HFFc6 (cell line): ENCODE measurements at regions not wholly inside any gene's neighbourhood (a gene's known extent, or its start where the extent isn't known, plus 50 kb on each side); places are given as distances from the start of the nearest gene placed in this dataset.

Experiments used
- DNase-seq: peaks from one replicate; pipeline ENCODE4 v3.0.0-alpha.2; 2018
- H3K27ac Mint-ChIP-seq: 2 replicates; pipeline ENCODE4 v1.8.0; 2020; ENCODE audit warnings: mild to moderate bottlenecking, mixed read lengths
- H3K27me3 Mint-ChIP-seq: 2 replicates; pipeline ENCODE4 v1.8.0; 2021; ENCODE audit warnings: mild to moderate bottlenecking, moderate library complexity, mixed read lengths; ENCODE audit not compliant: insufficient read depth
- H3K36me3 Mint-ChIP-seq: 2 replicates; pipeline ENCODE4 v1.8.0; 2021; ENCODE audit warnings: low read depth, mixed read lengths
- H3K4me1 Mint-ChIP-seq: 2 replicates; pipeline ENCODE4 v1.8.0; 2020; ENCODE audit warnings: low read depth, mixed read lengths
- H3K4me3 Mint-ChIP-seq: 2 replicates; pipeline ENCODE4 v1.8.0; 2020; ENCODE audit warnings: mild to moderate bottlenecking, moderate library complexity, mixed read lengths
- H3K9me3 Mint-ChIP-seq: 2 replicates; pipeline ENCODE4 v1.8.0; 2020; ENCODE audit warnings: mild to moderate bottlenecking, mixed read lengths
- TF ChIP-seq, protein P1 (sequence below): fragments of 200-600 bp; sonication (generic); IDR thresholded peaks from 2 replicates; pipeline ENCODE4 v1.5.0; 2021; ENCODE audit warnings: antibody characterized with exemption, mild to moderate bottlenecking

DNA sequence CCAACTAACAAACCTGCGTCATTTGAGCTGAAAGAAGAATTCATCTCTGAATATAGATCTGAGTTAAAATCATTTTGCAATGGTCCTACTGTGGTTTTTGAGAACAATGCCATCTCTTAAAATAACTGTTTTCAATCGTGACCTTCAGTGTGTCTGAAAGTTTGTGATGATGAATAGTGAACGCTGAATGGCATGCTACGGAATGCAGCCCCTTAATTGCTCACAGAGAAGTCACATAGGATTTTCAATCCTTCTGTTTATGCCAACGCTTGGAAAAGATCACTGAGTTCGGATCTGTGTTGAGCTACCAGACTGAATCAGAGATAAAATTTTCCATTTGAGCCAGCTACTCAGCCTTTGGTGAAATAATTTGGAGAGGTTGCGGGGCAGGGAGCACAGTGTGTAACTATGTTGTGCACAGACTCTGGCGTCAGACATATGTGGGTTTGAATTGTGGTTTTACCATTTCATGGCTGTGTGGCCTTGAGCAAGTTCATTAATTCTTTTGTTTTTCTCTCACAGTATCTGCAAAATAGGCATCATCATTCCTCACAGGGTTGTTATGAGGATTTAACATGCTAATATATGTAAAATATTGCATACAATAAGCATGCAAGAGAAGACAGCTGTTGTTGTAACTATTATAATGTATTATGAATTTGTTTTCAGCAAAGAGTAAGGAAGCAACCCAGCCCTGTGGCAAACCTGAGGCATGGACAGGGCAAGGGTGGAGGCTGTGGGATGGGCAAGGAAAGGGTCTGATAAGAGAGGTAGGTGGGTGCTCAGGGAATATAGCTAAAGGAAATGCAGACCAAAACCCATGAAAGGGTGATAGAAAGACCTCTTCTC lies 679.9 kb downstream of the KCNA4 start:
- Mint-ChIP-seq H3K4me3 (peak overlapping the region; percentile 70), H3K27ac (peak overlapping the region; percentile 72), H3K9me3 (no peaks in the 10 kb centered on the region; the same call in 1 of the 2 replicates), H3K36me3 (peaks cover 9% of the 10 kb centered on the region), H3K27me3 (0 out of 2 replicates have a peak, but pooled peaks cover 3% of the 10 kb centered on the region), H3K4me1 (peaks cover 64% of the 10 kb centered on the region)
- peak; percentile 45 for DNase-seq
- TF ChIP-seq, protein P1, sequence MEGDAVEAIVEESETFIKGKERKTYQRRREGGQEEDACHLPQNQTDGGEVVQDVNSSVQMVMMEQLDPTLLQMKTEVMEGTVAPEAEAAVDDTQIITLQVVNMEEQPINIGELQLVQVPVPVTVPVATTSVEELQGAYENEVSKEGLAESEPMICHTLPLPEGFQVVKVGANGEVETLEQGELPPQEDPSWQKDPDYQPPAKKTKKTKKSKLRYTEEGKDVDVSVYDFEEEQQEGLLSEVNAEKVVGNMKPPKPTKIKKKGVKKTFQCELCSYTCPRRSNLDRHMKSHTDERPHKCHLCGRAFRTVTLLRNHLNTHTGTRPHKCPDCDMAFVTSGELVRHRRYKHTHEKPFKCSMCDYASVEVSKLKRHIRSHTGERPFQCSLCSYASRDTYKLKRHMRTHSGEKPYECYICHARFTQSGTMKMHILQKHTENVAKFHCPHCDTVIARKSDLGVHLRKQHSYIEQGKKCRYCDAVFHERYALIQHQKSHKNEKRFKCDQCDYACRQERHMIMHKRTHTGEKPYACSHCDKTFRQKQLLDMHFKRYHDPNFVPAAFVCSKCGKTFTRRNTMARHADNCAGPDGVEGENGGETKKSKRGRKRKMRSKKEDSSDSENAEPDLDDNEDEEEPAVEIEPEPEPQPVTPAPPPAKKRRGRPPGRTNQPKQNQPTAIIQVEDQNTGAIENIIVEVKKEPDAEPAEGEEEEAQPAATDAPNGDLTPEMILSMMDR, result no peak

DNA sequence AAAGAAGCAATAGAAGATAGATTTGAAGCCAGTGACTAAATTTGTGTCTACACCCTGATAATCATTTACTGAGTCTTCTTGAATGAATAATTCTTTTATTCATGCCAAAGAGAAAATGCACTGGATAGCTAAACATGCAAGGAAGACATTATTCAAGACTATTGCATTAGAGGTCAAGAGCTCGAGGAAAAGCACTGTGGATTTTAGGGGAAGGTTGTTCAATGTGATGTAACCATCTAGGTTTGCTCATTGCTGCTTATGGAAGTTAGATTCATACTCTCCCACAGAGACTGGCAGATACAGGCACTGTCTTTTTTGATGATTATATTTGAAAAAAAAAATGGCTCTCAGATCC lies 682.1 kb downstream of the KCNA4 start:
- no peak for DNase-seq

DNA sequence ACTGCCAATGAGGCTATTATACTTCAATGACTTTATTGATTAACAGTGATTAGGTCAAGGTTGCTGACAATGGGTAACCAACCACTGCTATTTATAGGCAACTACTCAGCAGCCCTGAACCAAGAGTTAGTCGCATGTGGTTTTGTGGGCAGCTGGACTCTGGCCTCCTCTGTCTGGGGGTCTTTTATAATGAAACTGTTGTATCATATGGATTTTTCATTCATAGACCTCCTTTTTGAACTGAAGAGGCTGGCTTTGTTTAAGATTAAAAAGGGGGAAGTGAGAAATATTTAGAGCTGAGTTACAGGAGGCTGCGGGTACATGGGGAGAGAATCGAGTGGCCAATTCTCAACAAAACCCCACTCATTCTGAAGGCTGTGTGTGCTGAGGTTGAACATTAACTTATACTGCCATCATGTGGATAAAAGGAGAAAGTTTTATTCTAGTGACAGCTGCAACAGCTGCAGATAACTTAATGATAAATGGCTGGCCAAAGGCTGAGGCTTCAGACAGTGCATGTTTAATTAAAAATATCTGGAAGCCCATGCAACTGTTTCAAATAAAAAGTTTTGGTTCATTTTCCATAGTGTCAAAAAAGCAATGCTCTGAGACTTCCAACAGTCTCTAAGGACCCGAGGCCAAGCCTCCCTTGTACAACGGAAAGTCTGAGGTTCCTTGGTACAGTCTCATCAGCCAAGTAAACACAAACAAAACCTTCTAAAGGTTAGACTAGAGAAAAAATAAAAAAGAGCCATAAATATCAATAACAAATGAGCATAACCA lies 682.6 kb downstream of the KCNA4 start:
- H3K27me3 Mint-ChIP-seq, result no peaks in the 10 kb centered on the region; the same call in 1 of the 2 replicates
- no peaks in the 10 kb centered on the region; the same call in 1 of the 2 replicates for H3K9me3 Mint-ChIP-seq
- peak overlapping the region; percentile 31; the same call in 1 of the 2 replicates for H3K4me3 Mint-ChIP-seq
- peaks cover 86% of the 10 kb centered on the region for H3K4me1 Mint-ChIP-seq
- DNase-seq, result peak; percentile 68
- TF ChIP-seq, protein P1, result peak; percentile 86
- H3K27ac Mint-ChIP-seq, result peak overlapping the region; percentile 64
- H3K36me3 Mint-ChIP-seq, result peaks cover 9% of the 10 kb centered on the region

More for the DNA sequence above, 682.1 kb downstream of the KCNA4 start:
- TF ChIP-seq, protein P1, result no peak
- Mint-ChIP-seq H3K27ac (peak overlapping the region; percentile 47; the same call in 1 of the 2 replicates), H3K36me3 (peaks cover 9% of the 10 kb centered on the region), H3K4me3 (no peak overlapping the region), H3K9me3 (no peaks in the 10 kb centered on the region; the same call in 1 of the 2 replicates), H3K4me1 (peaks cover 80% of the 10 kb centered on the region), H3K27me3 (no peaks in the 10 kb centered on the region; the same call in 1 of the 2 replicates)

DNA sequence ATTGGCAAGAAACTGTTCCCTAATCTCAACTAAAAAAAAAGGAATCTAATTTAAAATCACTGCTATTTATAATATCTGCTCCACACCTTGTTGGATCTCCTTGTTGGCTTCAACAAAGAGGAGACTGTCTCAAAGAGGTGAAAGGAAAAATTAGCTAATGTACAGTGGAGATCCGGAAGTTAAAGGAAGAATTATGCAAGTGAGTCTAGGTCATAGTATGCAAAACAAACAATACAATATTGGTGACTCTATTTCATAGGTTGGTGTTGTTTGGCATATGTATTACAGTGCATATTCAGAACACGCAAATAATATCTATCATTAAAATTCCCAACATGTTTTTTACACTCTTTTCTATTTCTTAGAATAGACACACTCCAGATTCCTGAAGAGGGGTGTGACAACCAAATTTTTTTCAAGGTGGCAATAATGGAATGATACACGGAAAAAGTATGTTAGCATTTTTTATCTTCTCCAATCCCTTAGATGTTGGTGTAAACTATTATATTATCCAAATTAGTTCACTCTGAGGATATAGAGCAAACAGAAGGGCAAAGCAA lies 685.3 kb downstream of the KCNA4 start:
- Mint-ChIP-seq H3K27me3 (no peaks in the 10 kb centered on the region; the same call in 1 of the 2 replicates), H3K9me3 (no peaks in the 10 kb centered on the region), H3K27ac (peak overlapping the region; percentile 47; the same call in 1 of the 2 replicates), H3K36me3 (peaks cover 7% of the 10 kb centered on the region; the same call in 1 of the 2 replicates), H3K4me1 (peaks cover 97% of the 10 kb centered on the region), H3K4me3 (no peak overlapping the region)
- TF ChIP-seq, protein P1, result no peak
- no peak for DNase-seq

DNA sequence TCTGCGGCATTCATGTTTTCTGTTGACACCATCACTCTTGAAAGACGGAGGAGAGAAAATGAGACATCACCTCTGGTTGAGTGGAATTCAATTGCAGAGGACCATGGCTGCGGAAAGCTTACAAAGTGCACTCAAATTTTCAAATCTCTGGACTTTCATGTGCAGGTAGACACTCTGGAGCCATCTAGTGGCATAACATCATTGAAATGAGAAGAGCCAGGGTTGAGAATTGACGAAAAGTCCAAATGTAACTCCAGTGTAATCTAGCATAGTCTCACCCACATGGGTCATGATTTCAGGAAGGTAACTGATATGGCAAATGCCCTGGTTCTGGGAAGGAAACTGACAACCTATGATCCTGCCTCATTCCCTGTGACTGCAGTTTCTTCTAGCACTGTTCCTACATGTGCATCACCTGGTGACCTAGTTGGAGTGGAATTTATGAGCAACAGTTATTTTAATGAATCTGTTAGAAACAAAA lies 687.8 kb downstream of the KCNA4 start:
- DNase-seq, result peak; percentile 66
- H3K27ac Mint-ChIP-seq, result peak overlapping the region; percentile 74
- peaks cover 8% of the 10 kb centered on the region; the same call in 1 of the 2 replicates for H3K36me3 Mint-ChIP-seq
- TF ChIP-seq, protein P1, result peak; percentile 88
- peak overlapping the region; percentile 10; the same call in 1 of the 2 replicates for H3K4me3 Mint-ChIP-seq
- H3K9me3 Mint-ChIP-seq, result no peaks in the 10 kb centered on the region
- peaks cover 91% of the 10 kb centered on the region for H3K4me1 Mint-ChIP-seq
- H3K27me3 Mint-ChIP-seq, result no peaks in the 10 kb centered on the region; the same call in 1 of the 2 replicates
